ENCODE measurements at regions not wholly inside any gene's neighbourhood (a gene's known extent, or its start where the extent isn't known, plus 50 kb on each side); places are given as distances from the start of the nearest gene placed in this dataset.

DNA sequence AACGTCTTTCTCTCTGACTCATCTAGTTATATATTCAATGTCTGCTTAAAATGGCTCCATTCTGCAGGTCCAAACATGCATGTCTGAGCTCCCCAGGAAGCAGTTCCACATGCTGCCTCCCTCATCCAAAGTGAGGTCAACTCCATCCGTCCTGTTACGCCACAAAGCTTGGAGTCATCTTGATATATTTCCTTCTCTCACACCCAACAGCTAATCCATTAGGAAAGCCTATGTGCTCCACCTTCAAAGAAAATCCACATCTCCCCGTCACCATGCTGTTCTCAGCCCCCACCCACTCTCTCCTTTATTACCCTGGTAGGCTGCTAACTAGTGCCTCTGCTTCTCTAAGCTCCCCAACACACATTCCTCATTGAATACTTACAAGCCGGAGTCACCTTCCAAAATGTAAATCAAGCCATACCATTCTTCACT lies 130.2 kb upstream of the SYNDIG1 start:
- no peak overlapping the region for H3K4me3 ChIP-seq (ENCODE audit: low read depth, low read length)
- TF ChIP-seq, protein P1, sequence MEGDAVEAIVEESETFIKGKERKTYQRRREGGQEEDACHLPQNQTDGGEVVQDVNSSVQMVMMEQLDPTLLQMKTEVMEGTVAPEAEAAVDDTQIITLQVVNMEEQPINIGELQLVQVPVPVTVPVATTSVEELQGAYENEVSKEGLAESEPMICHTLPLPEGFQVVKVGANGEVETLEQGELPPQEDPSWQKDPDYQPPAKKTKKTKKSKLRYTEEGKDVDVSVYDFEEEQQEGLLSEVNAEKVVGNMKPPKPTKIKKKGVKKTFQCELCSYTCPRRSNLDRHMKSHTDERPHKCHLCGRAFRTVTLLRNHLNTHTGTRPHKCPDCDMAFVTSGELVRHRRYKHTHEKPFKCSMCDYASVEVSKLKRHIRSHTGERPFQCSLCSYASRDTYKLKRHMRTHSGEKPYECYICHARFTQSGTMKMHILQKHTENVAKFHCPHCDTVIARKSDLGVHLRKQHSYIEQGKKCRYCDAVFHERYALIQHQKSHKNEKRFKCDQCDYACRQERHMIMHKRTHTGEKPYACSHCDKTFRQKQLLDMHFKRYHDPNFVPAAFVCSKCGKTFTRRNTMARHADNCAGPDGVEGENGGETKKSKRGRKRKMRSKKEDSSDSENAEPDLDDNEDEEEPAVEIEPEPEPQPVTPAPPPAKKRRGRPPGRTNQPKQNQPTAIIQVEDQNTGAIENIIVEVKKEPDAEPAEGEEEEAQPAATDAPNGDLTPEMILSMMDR (IDR thresholded peaks at IDR 0.05; ENCODE audit: low read depth, low read length), result no peak

- TF ChIP-seq, protein P1 (IDR thresholded peaks at IDR 0.05; ENCODE audit: low read depth, low read length), result no peak
- no peak overlapping the region for H3K4me3 ChIP-seq (ENCODE audit: low read depth, low read length)
Observed at GRCh38 chr20:24337551-24337950, 131.9 kb upstream of the SYNDIG1 start.

DNA sequence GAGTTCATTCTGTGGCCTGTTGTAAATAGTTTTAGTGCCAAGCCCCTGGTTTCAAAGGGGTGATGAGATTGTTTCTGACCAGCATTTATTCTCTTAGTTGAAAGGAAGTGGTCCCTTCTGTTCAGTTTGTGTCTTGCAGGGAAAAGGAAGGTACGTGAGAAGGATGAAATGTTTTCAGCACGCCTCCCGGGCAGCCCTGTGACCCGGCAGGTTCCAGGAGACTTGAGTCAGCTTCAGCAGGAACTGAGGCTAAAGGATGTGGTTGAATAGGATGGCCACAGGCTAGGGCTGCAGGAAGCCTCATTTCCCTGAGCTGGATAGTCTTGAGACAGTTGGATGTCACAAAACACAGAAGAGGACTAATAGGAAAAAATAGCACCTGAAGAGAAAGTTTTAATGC lies 132.4 kb upstream of the SYNDIG1 start:
- TF ChIP-seq, protein P1 (IDR thresholded peaks at IDR 0.05; ENCODE audit: low read depth, low read length), result no peak

DNA sequence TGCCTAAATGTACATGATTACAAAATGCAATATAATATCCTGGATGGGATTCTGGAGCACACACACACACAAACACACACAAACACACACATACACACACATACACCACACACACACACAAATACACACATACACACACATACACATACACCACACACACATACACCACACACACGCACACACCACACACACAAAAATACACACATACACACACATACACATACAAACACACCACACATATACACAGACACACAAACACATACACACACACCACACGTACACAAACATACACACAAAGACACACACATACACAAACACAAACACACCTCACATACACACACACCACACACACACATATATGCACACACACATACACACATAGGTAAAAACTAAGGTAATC lies 134.6 kb upstream of the SYNDIG1 start:
- H3K4me3 ChIP-seq (ENCODE audit: low read depth, low read length), result no peak overlapping the region
- TF ChIP-seq, protein P1 (IDR thresholded peaks at IDR 0.05; ENCODE audit: low read depth, low read length), result no peak

More for the DNA sequence above, 132.4 kb upstream of the SYNDIG1 start:
- no peak overlapping the region for H3K4me3 ChIP-seq (ENCODE audit: low read depth, low read length)

- no peak overlapping the region for H3K4me3 ChIP-seq (ENCODE audit: low read depth, low read length)
- TF ChIP-seq, protein P1 (IDR thresholded peaks at IDR 0.05; ENCODE audit: low read depth, low read length), result no peak
Observed at GRCh38 chr20:24332956-24333355, 136.5 kb upstream of the SYNDIG1 start.

DNA sequence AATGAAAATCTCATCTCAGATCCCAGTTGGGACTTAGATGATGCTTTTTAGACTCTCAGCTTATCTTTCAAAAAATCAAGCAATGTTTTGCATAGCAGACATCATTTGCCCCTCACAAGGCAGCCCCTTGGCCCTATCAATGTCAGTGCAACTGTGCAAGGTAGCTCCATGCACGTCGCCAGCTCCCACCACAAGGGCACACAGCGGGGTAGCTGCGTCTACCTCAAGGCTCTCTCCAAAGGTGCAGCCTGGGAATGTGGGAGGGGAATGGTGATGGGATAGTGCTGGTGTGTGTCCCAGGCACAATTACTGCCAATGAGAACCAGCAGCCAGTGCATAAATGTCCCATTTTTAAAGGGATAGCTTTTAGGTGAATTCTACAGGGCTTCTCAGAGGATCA lies 137.5 kb upstream of the SYNDIG1 start:
- TF ChIP-seq, protein P1 (IDR thresholded peaks at IDR 0.05; ENCODE audit: low read depth, low read length), result no peak
- H3K4me3 ChIP-seq (ENCODE audit: low read depth, low read length), result no peak overlapping the region

GRCh38 chr20:24328901-24329300 lies 140.5 kb upstream of the SYNDIG1 start:
- TF ChIP-seq, protein P1 (IDR thresholded peaks at IDR 0.05; ENCODE audit: low read depth, low read length), result no peak
- no peak overlapping the region for H3K4me3 ChIP-seq (ENCODE audit: low read depth, low read length)
